Aorta (tissue), 5 donors: ENCODE measurements at regions not wholly inside any gene's neighbourhood (a gene's known extent, or its start where the extent isn't known, plus 50 kb on each side); places are given as distances from the start of the nearest gene placed in this dataset.

ENCODE experiments used
- ATAC-seq: fragments of 200-7000 bp; cut with Tn5 transposase; one replicate; pipeline ENCODE4 v1.9.1; 2022; ENCODE audit warnings: moderate library complexity; ENCODE audit not compliant: low FRiP score
- DNase-seq, 2 donors: peaks; one replicate each; pipeline ENCODE4 v3.0.0-alpha.2; 2020
- H3K27ac ChIP-seq, 2 donors: one replicate each; pipeline ENCODE4 v1.5.1; 2013; ENCODE audit warnings: low read length in 2 of 2, mild to moderate bottlenecking in 2 of 2, moderate library complexity in 2 of 2, control low read depth in 1 of 2, inconsistent platforms in 1 of 2, low read depth in 1 of 2
- H3K27me3 ChIP-seq, 2 donors: one replicate each; pipeline ENCODE4 v1.6.1; 2013; ENCODE audit warnings: control low read depth in 1 of 2, low read length in 1 of 2, mild to moderate bottlenecking in 1 of 2, moderate library complexity in 1 of 2; ENCODE audit not compliant: insufficient read depth in 2 of 2, control insufficient read depth in 1 of 2
- H3K36me3 ChIP-seq, 2 donors: one replicate each; pipeline ENCODE4 v1.6.1; 2013; ENCODE audit warnings: control low read depth in 1 of 2, low read length in 1 of 2, mild to moderate bottlenecking in 1 of 2; ENCODE audit not compliant: insufficient read depth in 2 of 2, control insufficient read depth in 1 of 2
- H3K4me1 ChIP-seq, 2 donors: one replicate each; pipeline ENCODE4 v1.6.1; 2013; ENCODE audit warnings: low read length in 2 of 2, control low read depth in 1 of 2, mild to moderate bottlenecking in 1 of 2, moderate library complexity in 1 of 2; ENCODE audit not compliant: insufficient read depth in 2 of 2, control insufficient read depth in 1 of 2
- H3K4me3 ChIP-seq, 2 donors: one replicate each; pipeline ENCODE4 v1.5.1; 2013; ENCODE audit warnings: low read length in 2 of 2, control low read depth in 1 of 2, mild to moderate bottlenecking in 1 of 2
- H3K9me3 ChIP-seq: one replicate; pipeline ENCODE4 v1.6.1; 2013; ENCODE audit warnings: mild to moderate bottlenecking, low read length; ENCODE audit not compliant: control insufficient read depth
- WGBS, 2 donors: extraction: QIAGEN DNeasy Blood & Tissue Kit; methylation state at CpG; one replicate each; pipeline ENCODE4 v1.1.7; 2013; 5-methylcytosine and 5-hydroxymethylcytosine counted together
- intact Hi-C, 2 donors: fragments of 100-400 bp; cut with DNase I; formaldehyde crosslinking; loops; one replicate each; pipeline versions ENCODE4 v1.14.2 to v1.15.0; 2022
- donor health status: healthy with polysubstance abuse.
- donor health status: Bipolar disorder and iron deficiency.
- donor health status: DM: no; HTN: no; CAD: no.
- donor health status: DM: no; HTN: no; CAD: no.
- donor health status: DM: yes; HTN: yes; CAD: no.

GRCh38 chr11:23226331-23227077 lies 366.2 kb upstream of the CCDC179 start:
- H3K27me3 ChIP-seq: no peaks in the 10 kb centered on the region
- intact Hi-C loops: no loop called here
- no peak overlapping the region for H3K4me3 ChIP-seq
- no peak for DNase-seq
- ATAC-seq: no peak
- H3K36me3 ChIP-seq: no peaks in the 10 kb centered on the region
- 40 to 61% methylated on average over 5 of the region's 5 CpGs for WGBS, 2 donors
- H3K9me3 ChIP-seq: no peaks in the 10 kb centered on the region
- no peaks in the 10 kb centered on the region for H3K4me1 ChIP-seq
- no peak overlapping the region for H3K27ac ChIP-seq

GRCh38 chr11:23227078-23227445 lies 366.8 kb upstream of the CCDC179 start:
- Histone ChIP-seq H3K27me3 (no peaks in the 10 kb centered on the region), H3K36me3 (no peaks in the 10 kb centered on the region), H3K4me1 (no peaks in the 10 kb centered on the region), H3K27ac (no peak overlapping the region), H3K9me3 (no peaks in the 10 kb centered on the region), H3K4me3 (no peak overlapping the region)
- no peak for ATAC-seq
- no peak for DNase-seq
- WGBS, 2 donors: 25 to 30% methylated on average over 3 of the region's 3 CpGs
- intact Hi-C loops: no loop called here

GRCh38 chr11:23232652-23233051 lies 372.4 kb upstream of the CCDC179 start:
- ATAC-seq (no peak), DNase-seq (no peak)
- intact Hi-C loops: no loop called here

GRCh38 chr11:23233075-23233474 lies 372.8 kb upstream of the CCDC179 start:
- H3K27ac ChIP-seq: no peak overlapping the region
- DNase-seq (no peak), ATAC-seq (no peak)
- H3K4me1 ChIP-seq: no peaks in the 10 kb centered on the region
- H3K9me3 ChIP-seq: no peaks in the 10 kb centered on the region
- no peaks in the 10 kb centered on the region for H3K36me3 ChIP-seq
- intact Hi-C loops: no loop called here
- H3K27me3 ChIP-seq: no peaks in the 10 kb centered on the region
- 45 to 48% methylated on average over 3 of the region's 3 CpGs for WGBS, 2 donors
- H3K4me3 ChIP-seq: no peak overlapping the region

More at GRCh38 chr11:23232652-23233051, 372.4 kb upstream of the CCDC179 start:
- H3K9me3 ChIP-seq: no peaks in the 10 kb centered on the region
- H3K36me3 ChIP-seq: no peaks in the 10 kb centered on the region
- H3K27me3 ChIP-seq: no peaks in the 10 kb centered on the region
- H3K4me3 ChIP-seq: no peak overlapping the region
- no peak overlapping the region for H3K27ac ChIP-seq
- H3K4me1 ChIP-seq: no peaks in the 10 kb centered on the region

- ATAC-seq: no peak
- H3K27me3 ChIP-seq: no peaks in the 10 kb centered on the region
- DNase-seq: no peak
- intact Hi-C loops: no loop called here
- H3K27ac ChIP-seq: no peak overlapping the region
- H3K4me3 ChIP-seq: no peak overlapping the region
- WGBS, 2 donors: 39 to 68% methylated on average over 2 of the region's 2 CpGs
- no peaks in the 10 kb centered on the region for H3K9me3 ChIP-seq
- H3K4me1 ChIP-seq: no peaks in the 10 kb centered on the region
- no peaks in the 10 kb centered on the region for H3K36me3 ChIP-seq
Observed at GRCh38 chr11:23236826-23237555, 376.7 kb upstream of the CCDC179 start.

- no peak overlapping the region for H3K4me3 ChIP-seq
- no peaks in the 10 kb centered on the region for H3K27me3 ChIP-seq
- intact Hi-C loops: no loop called here
- WGBS, 2 donors: 67 to 73% methylated on average over 1 of the region's 1 CpG
- no peaks in the 10 kb centered on the region for H3K9me3 ChIP-seq
- no peaks in the 10 kb centered on the region for H3K36me3 ChIP-seq
- DNase-seq: no peak
- H3K27ac ChIP-seq: no peak overlapping the region
- H3K4me1 ChIP-seq: no peaks in the 10 kb centered on the region
- no peak for ATAC-seq
Observed at GRCh38 chr11:23252426-23252825, 392.2 kb upstream of the CCDC179 start.

GRCh38 chr11:23257088-23257487 lies 396.8 kb upstream of the CCDC179 start:
- no peaks in the 10 kb centered on the region for H3K4me1 ChIP-seq
- no peaks in the 10 kb centered on the region for H3K36me3 ChIP-seq
- no peak overlapping the region for H3K27ac ChIP-seq
- no peaks in the 10 kb centered on the region for H3K9me3 ChIP-seq
- DNase-seq: no peak
- intact Hi-C loops: no loop called here
- no peak for ATAC-seq
- no peaks in the 10 kb centered on the region for H3K27me3 ChIP-seq
- no peak overlapping the region for H3K4me3 ChIP-seq

- no peak for DNase-seq
- H3K36me3 ChIP-seq: no peaks in the 10 kb centered on the region
- H3K9me3 ChIP-seq: no peaks in the 10 kb centered on the region
- ATAC-seq: no peak
- intact Hi-C loops: no loop called here
- no peaks in the 10 kb centered on the region for H3K27me3 ChIP-seq
- H3K27ac ChIP-seq: no peak overlapping the region
- H3K4me3 ChIP-seq: no peak overlapping the region
- H3K4me1 ChIP-seq: no peaks in the 10 kb centered on the region
Observed at GRCh38 chr11:23257556-23257955, 397.3 kb upstream of the CCDC179 start.

- ATAC-seq (no peak), DNase-seq (no peak)
- Histone ChIP-seq H3K27ac (no peak overlapping the region), H3K9me3 (no peaks in the 10 kb centered on the region), H3K4me3 (no peak overlapping the region), H3K4me1 (no peaks in the 10 kb centered on the region), H3K27me3 (no peaks in the 10 kb centered on the region), H3K36me3 (no peaks in the 10 kb centered on the region)
- intact Hi-C loops: no loop called here
Observed at GRCh38 chr11:23263466-23263865, 403.2 kb upstream of the CCDC179 start.
